GM12872 (cell line): ENCODE measurements at regions not wholly inside any gene's neighbourhood (a gene's known extent, or its start where the extent isn't known, plus 50 kb on each side); places are given as distances from the start of the nearest gene placed in this dataset.

Experiments used
- CTCF ChIP-seq: IDR thresholded peaks from 3 replicates; pipeline ENCODE4 v1.5.1; 2011; ENCODE audit warnings: low read depth, mild to moderate bottlenecking, low read length, moderate library complexity; ENCODE audit not compliant: insufficient read depth

- no peak for TF ChIP-seq CTCF
Observed at GRCh38 chr5:82847562-82847961, 229.6 kb downstream of the TMEM167A start.

- TF ChIP-seq CTCF: no peak
Observed at GRCh38 chr5:82839881-82840280, 237.3 kb downstream of the TMEM167A start.

- TF ChIP-seq CTCF: no peak
Observed at GRCh38 chr5:82835488-82835887, 241.7 kb downstream of the TMEM167A start.

GRCh38 chr5:82834151-82834550, 243.0 kb downstream of the TMEM167A start:
- TF ChIP-seq CTCF: no peak

- TF ChIP-seq CTCF: no peak
Observed at GRCh38 chr5:82833277-82833676, 243.9 kb downstream of the TMEM167A start.

GRCh38 chr5:82832445-82832844, 244.7 kb downstream of the TMEM167A start:
- no peak for TF ChIP-seq CTCF

GRCh38 chr5:82828211-82828610, 249.0 kb downstream of the TMEM167A start:
- no peak for TF ChIP-seq CTCF

- no peak for TF ChIP-seq CTCF
Observed at GRCh38 chr5:82827651-82828050, 249.5 kb downstream of the TMEM167A start.
